IPS DF 6.9 (cell line): ENCODE measurements at regions not wholly inside any gene's neighbourhood (a gene's known extent, or its start where the extent isn't known, plus 50 kb on each side); places are given as distances from the start of the nearest gene placed in this dataset.

ENCODE experiments used
- DNase-seq: peaks from one replicate; pipeline ENCODE4 v3.0.0-alpha.2; 2013; ENCODE audit warnings: low read depth, low spot score
- H3K27ac ChIP-seq: one replicate; pipeline ENCODE4 v1.5.1; 2013; ENCODE audit warnings: low read length, control low read depth
- H3K27me3 ChIP-seq: 2 replicates; pipeline ENCODE4 v1.6.1; 2013; ENCODE audit warnings: mild to moderate bottlenecking, low read length; ENCODE audit not compliant: control insufficient read depth, insufficient read depth
- H3K36me3 ChIP-seq: 2 replicates; pipeline ENCODE4 v1.6.1; 2013; ENCODE audit warnings: low read length; ENCODE audit not compliant: control insufficient read depth, insufficient read depth
- H3K4me1 ChIP-seq: 2 replicates; pipeline ENCODE4 v1.6.1; 2013; ENCODE audit warnings: low read length; ENCODE audit not compliant: control insufficient read depth, insufficient read depth
- H3K4me3 ChIP-seq: 2 replicates; pipeline ENCODE4 v1.5.1; 2013; ENCODE audit warnings: mild to moderate bottlenecking, low read length
- H3K9me3 ChIP-seq: 2 replicates; pipeline ENCODE4 v1.6.1; 2013; ENCODE audit warnings: low read length, inconsistent platforms; ENCODE audit not compliant: control insufficient read depth, insufficient read depth
- WGBS: extraction: QIAGEN DNeasy Blood & Tissue Kit; methylation state at CpG from one replicate; pipeline ENCODE4 v1.1.7; 2013; ENCODE audit warnings: mixed read lengths, missing lambda C conversion rate; ENCODE audit not compliant: insufficient read length, insufficient coverage; 5-methylcytosine and 5-hydroxymethylcytosine counted together

- H3K9me3 ChIP-seq = no peaks in the 10 kb centered on the region
- WGBS = no CpG with 5 or more reads among the region's 1 CpG
- no peak for DNase-seq
- no peaks in the 10 kb centered on the region for H3K36me3 ChIP-seq
- H3K4me1 ChIP-seq = no peaks in the 10 kb centered on the region
- H3K4me3 ChIP-seq = no peak overlapping the region
- H3K27ac ChIP-seq = no peak overlapping the region
- no peaks in the 10 kb centered on the region for H3K27me3 ChIP-seq
Measured at GRCh38 chr9:109549386-109549785, 51.3 kb upstream of the PTPN3 start.

- Histone ChIP-seq H3K4me1 (no peaks in the 10 kb centered on the region), H3K36me3 (no peaks in the 10 kb centered on the region), H3K27ac (no peak overlapping the region), H3K27me3 (no peaks in the 10 kb centered on the region), H3K9me3 (no peaks in the 10 kb centered on the region), H3K4me3 (no peak overlapping the region)
- no peak for DNase-seq
Measured at GRCh38 chr9:109551651-109552050, 53.5 kb upstream of the PTPN3 start.

- WGBS = no CpG with 5 or more reads among the region's 4 CpGs
- no peaks in the 10 kb centered on the region for H3K9me3 ChIP-seq
- DNase-seq = no peak
- no peaks in the 10 kb centered on the region for H3K4me1 ChIP-seq
- no peaks in the 10 kb centered on the region for H3K27me3 ChIP-seq
- no peak overlapping the region for H3K27ac ChIP-seq
- H3K36me3 ChIP-seq = no peaks in the 10 kb centered on the region
- no peak overlapping the region for H3K4me3 ChIP-seq
Measured at GRCh38 chr9:109555215-109555614, 57.1 kb upstream of the PTPN3 start.

- no peak for DNase-seq
- Histone ChIP-seq H3K36me3 (no peaks in the 10 kb centered on the region), H3K9me3 (no peaks in the 10 kb centered on the region), H3K27me3 (no peaks in the 10 kb centered on the region), H3K4me1 (peaks cover 2% of the 10 kb centered on the region; the same call in 1 of the 2 replicates), H3K27ac (no peak overlapping the region), H3K4me3 (no peak overlapping the region)
- WGBS = no CpG with 5 or more reads among the region's 4 CpGs
Measured at GRCh38 chr9:109556061-109556460, 58.0 kb upstream of the PTPN3 start.

GRCh38 chr9:109556786-109557185, 58.7 kb upstream of the PTPN3 start:
- H3K27ac ChIP-seq = no peak overlapping the region
- H3K36me3 ChIP-seq = no peaks in the 10 kb centered on the region
- H3K27me3 ChIP-seq = no peaks in the 10 kb centered on the region
- H3K4me1 ChIP-seq = peaks cover 2% of the 10 kb centered on the region; the same call in 1 of the 2 replicates
- no peaks in the 10 kb centered on the region; the same call in 1 of the 2 replicates for H3K9me3 ChIP-seq
- H3K4me3 ChIP-seq = no peak overlapping the region
- no CpG with 5 or more reads among the region's 3 CpGs for WGBS
- no peak for DNase-seq

- no peak overlapping the region for H3K27ac ChIP-seq
- H3K9me3 ChIP-seq = no peaks in the 10 kb centered on the region; the same call in 1 of the 2 replicates
- whole genome bisulfite sequencing = no CpG with 5 or more reads among the region's 6 CpGs
- H3K36me3 ChIP-seq = no peaks in the 10 kb centered on the region
- DNase-seq = no peak
- H3K27me3 ChIP-seq = no peaks in the 10 kb centered on the region
- H3K4me1 ChIP-seq = peaks cover 2% of the 10 kb centered on the region; the same call in 1 of the 2 replicates
- no peak overlapping the region for H3K4me3 ChIP-seq
Measured at GRCh38 chr9:109557481-109557880, 59.4 kb upstream of the PTPN3 start.

- Histone ChIP-seq H3K27me3 (no peaks in the 10 kb centered on the region), H3K9me3 (no peaks in the 10 kb centered on the region; the same call in 1 of the 2 replicates), H3K4me3 (no peak overlapping the region), H3K4me1 (peaks cover 2% of the 10 kb centered on the region; the same call in 1 of the 2 replicates), H3K36me3 (no peaks in the 10 kb centered on the region), H3K27ac (no peak overlapping the region)
- WGBS = no CpG with 5 or more reads among the region's 5 CpGs
- DNase-seq = no peak
Measured at GRCh38 chr9:109558718-109559151, 60.6 kb upstream of the PTPN3 start.

GRCh38 chr9:109560470-109561132, 62.5 kb upstream of the PTPN3 start:
- Histone ChIP-seq H3K4me1 (peaks cover 2% of the 10 kb centered on the region; the same call in 1 of the 2 replicates), H3K27ac (no peak overlapping the region), H3K36me3 (no peaks in the 10 kb centered on the region), H3K9me3 (no peaks in the 10 kb centered on the region; the same call in 1 of the 2 replicates), H3K4me3 (no peak overlapping the region), H3K27me3 (no peaks in the 10 kb centered on the region)
- DNase-seq = no peak
- WGBS = no CpG with 5 or more reads among the region's 9 CpGs

GRCh38 chr9:109561137-109561536, 63.0 kb upstream of the PTPN3 start:
- DNase-seq = no peak
- Histone ChIP-seq H3K4me3 (no peak overlapping the region), H3K4me1 (peaks cover 2% of the 10 kb centered on the region; the same call in 1 of the 2 replicates), H3K27ac (no peak overlapping the region), H3K27me3 (no peaks in the 10 kb centered on the region), H3K9me3 (no peaks in the 10 kb centered on the region; the same call in 1 of the 2 replicates), H3K36me3 (no peaks in the 10 kb centered on the region)
- WGBS = no CpG with 5 or more reads among the region's 4 CpGs

GRCh38 chr9:109568089-109568488, 70.0 kb upstream of the PTPN3 start:
- Histone ChIP-seq H3K27ac (no peak overlapping the region), H3K9me3 (no peaks in the 10 kb centered on the region), H3K27me3 (no peaks in the 10 kb centered on the region), H3K36me3 (no peaks in the 10 kb centered on the region), H3K4me1 (no peaks in the 10 kb centered on the region), H3K4me3 (no peak overlapping the region)
- WGBS = no CpG with 5 or more reads among the region's 2 CpGs
- no peak for DNase-seq
